Dedifferentiated amniotic fluid mesenchymal stem cell (primary cell): ENCODE measurements at regions not wholly inside any gene's neighbourhood (a gene's known extent, or its start where the extent isn't known, plus 50 kb on each side); places are given as distances from the start of the nearest gene placed in this dataset.
A peak's percentile ranks its signal among the peaks of the same experiment; 100 is the strongest.
"Not testable (repeated sequence)": the region's sequence is repeated elsewhere in the genome, so short reads cannot be mapped to it uniquely, and the experiment has no call there.

ENCODE experiments used
- DNase-seq: peaks from one replicate; pipeline ENCODE4 v3.0.0-alpha.2; 2016; ENCODE audit errors: extremely low spot score

GRCh38 chr2:149808556-149808955 is 221.0 kb upstream of the MMADHC start:
- no peak for DNase-seq

- DNase-seq = no peak
Measured at GRCh38 chr2:149806651-149807050, 219.1 kb upstream of the MMADHC start.

GRCh38 chr2:149800624-149801542 is 213.3 kb upstream of the MMADHC start:
- DNase-seq = no peak

DNA sequence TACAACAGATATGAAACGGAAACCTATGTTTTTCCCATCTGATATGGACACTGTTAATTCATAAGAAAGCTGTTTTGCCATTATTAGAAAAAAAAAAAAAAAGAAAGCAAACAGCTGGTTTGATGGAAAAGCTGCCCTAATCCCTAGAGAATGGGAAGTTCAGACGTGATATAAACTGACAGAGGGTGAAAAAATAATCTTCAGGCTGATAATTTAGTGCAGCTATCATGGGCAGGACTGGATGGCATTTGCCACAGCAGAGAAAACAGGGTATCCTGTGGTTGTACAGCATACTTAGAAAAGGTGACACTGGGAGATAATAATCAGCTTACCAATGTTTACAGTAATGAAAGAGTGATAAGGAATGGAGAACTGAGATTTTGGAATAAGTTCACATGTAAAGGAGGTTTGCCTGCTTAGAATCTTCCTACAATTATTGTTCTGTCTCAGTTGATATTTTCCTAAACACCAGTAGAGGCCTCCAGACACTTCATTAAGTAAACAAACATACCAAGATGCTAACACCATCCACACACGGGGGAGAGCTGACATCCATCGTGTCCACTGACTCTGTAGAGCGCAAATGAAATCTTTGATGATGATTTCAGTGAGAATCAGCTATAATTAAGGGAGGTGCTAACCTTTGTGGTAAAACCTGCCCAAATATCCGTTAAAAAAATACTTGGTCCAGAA is 211.6 kb upstream of the MMADHC start:
- DNase-seq = peak; percentile 16

GRCh38 chr2:149797030-149797429 is 209.5 kb upstream of the MMADHC start:
- DNase-seq = no peak

GRCh38 chr2:149789549-149789948 is 202.0 kb upstream of the MMADHC start:
- no peak for DNase-seq

DNA sequence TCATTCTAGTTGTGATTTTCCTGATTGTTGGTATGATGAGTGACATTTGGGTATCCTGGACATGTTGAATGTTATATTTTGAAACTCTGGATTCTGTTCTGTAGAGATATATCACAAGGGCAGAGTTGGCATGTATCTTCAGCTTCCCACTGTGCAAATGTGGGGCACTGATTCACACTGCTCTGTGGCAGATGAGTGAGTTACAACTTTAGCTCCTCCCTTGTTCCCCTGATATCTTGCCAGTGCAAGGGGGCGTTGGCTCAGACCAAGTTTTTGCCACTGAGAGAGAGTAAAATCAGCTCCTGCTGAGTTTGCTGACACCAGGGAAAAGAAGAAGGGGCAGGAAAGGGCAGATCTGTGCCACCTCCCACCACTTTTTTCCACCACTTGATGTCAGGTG is 199.6 kb upstream of the MMADHC start:
- no peak for DNase-seq

GRCh38 chr2:149783284-149783683 is 195.7 kb upstream of the MMADHC start:
- no peak for DNase-seq

- DNase-seq = no peak
Measured at GRCh38 chr2:149782572-149782971, 195.0 kb upstream of the MMADHC start.

DNA sequence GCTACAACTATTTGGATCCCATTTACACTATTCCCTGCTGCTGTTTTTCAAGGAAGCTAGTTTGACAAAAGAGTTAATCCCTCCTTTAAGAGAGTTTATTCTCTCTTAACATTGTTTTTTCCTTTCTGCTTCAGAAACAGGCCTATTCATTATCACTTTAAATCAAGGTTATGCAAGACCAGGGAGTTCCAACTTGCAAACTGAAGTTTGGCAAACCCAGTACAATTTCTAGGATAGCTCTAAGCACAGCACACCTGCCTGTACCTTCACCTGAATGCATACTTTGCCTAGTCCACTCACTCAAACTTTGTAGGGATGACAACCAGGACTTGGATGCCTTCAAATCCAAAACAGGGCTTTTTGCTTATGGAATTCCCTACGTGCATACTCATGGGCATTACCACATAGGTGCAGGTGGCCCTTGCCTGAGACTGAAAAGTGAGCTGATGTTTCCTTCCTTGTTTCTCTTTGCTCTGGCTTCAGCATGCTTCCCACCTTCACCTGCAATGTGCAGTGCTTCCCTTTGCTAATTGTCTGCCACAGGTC is 193.8 kb upstream of the MMADHC start:
- DNase-seq = no peak

- DNase-seq = no peak
Measured at GRCh38 chr2:149773006-149773405, 185.4 kb upstream of the MMADHC start.

DNA sequence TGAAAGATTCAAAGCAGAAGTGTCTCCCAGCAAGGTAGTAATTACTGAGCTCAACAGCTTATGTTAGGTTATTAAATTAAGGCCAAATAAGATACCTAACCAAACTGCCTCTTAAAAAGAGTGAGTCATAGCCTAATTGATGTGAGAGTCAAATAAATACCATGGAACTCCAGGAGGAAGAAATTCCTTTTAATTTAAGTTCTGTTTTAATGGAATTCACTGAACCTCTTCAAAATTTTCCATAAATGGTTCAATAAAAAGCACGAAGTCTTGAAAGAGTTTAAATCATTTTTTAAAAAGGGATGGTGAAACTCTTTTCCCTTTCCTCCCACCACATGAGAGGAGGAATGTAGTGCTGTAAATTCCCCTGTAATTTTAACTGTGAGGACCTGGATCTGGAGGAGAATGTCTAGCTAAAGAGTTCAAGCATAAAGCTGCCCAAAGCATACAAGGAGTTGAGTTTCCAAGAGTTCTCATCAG is 180.8 kb upstream of the MMADHC start:
- DNase-seq = no peak

GRCh38 chr2:149767516-149767974 is 180.0 kb upstream of the MMADHC start:
- peak; percentile 52 for DNase-seq

- DNase-seq = no peak
Measured at GRCh38 chr2:149766339-149766738, 178.8 kb upstream of the MMADHC start.

DNA sequence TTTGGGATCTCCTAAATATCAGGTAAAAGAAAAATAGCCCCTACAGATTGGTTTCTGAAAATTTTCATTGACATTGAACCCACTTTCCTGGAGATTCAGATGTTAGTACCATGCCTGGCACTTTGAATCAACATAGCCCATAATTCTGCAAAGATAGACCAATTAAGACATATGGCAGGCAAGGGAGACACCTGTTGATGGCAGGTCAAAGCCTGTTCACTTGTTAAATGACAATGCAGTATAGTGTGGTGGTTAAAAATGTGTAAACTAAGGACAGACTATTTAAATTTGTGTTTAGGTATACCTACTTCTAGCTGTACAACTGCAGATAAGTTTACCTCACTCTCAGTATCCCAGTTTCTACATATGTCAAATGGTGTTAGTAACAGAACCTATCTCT is 178.1 kb upstream of the MMADHC start:
- no peak for DNase-seq

DNA sequence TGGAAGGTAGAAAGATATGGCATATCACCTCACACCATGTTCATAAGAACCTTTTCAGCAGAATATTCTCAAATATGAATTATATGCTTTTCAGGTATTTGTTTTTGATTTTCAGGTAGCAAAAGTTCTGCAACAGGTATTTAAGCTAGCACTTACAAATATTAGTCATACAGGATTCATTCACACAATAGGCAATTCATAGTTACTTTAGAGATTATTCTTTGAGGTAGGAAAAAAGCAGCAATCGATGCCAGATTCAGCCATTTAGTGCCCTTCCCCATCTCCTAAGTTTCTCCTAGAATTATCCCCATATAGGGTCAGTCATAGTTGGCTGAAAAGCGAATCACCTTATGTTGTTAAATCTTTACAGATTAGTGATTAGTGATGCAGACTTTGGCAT is 177.4 kb upstream of the MMADHC start:
- no peak for DNase-seq

- no peak for DNase-seq
Measured at GRCh38 chr2:149763358-149763757, 175.8 kb upstream of the MMADHC start.

DNA sequence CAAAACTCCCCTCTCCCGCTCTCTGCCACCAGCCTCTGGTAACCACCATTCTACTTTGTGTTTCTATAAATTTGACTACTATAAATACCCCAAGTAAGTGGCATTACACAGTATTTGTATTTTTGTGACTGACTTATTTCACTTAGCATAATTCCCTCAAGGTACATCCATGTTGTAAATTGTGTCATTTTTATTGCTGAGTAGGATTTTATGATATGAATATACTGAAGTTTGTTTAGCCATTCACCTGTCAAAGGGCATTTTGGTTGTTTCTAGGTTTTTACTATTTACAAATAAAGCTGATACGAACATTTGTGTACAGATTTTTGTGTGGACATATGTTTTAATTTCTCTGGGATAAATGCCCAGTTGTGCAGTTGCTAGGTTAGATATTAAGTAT is 174.0 kb upstream of the MMADHC start:
- no peak for DNase-seq

- not testable (repeated sequence) for DNase-seq
Measured at GRCh38 chr2:149759382-149759781, 171.8 kb upstream of the MMADHC start.

- not testable (repeated sequence) for DNase-seq
Measured at GRCh38 chr2:149754722-149755121, 167.1 kb upstream of the MMADHC start.

DNA sequence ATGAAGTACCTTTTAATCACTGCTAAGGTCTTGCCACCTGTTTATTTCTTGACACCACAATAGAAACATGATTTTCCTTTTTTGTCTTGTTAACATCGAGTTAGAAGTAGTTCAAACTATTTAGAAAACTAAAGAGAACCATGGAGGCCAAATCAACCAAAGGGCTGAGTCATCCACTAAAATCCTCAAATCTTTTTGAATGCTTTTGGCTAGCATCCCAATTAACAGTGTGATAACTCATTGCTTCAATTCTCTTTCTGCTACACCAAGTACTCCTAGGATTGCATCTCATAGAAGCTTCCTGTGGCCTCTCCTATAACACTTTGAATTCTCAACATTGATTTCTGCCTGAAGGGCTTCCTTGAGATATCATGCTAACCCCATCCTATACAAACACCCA is 159.9 kb upstream of the MMADHC start:
- DNase-seq = no peak

- no peak for DNase-seq
Measured at GRCh38 chr2:149745396-149746230, 158.0 kb upstream of the MMADHC start.
